ENCODE measurements at regions not wholly inside any gene's neighbourhood (a gene's known extent, or its start where the extent isn't known, plus 50 kb on each side); places are given as distances from the start of the nearest gene placed in this dataset.

- H3K27ac Mint-ChIP-seq (ENCODE audit: unreplicated experiment) = no peak overlapping the region
Measured at GRCh38 chr10:23951841-23952240, 257.1 kb upstream of the KIAA1217 start.

GRCh38 chr10:23955456-23956225, 253.3 kb upstream of the KIAA1217 start:
- no peaks in the 10 kb centered on the region for H3K36me3 Mint-ChIP-seq (ENCODE audit: low read depth, unreplicated experiment)
- H3K4me3 ChIP-seq (ENCODE audit: insufficient read depth, low read depth, low read length) = no peak overlapping the region
- H3K4me1 ChIP-seq (ENCODE audit: insufficient read depth, low read length) = no peaks in the 10 kb centered on the region
- H3K9me3 Mint-ChIP-seq (ENCODE audit: unreplicated experiment) = peaks cover 2% of the 10 kb centered on the region
- H3K27ac Mint-ChIP-seq (ENCODE audit: unreplicated experiment) = no peak overlapping the region
- no peaks in the 10 kb centered on the region for H3K36me3 ChIP-seq (ENCODE audit: insufficient read depth, low read length)
- DNase-seq (ENCODE audit: low read depth) (no peak), FAIRE-seq (no peak)
- H3K27me3 ChIP-seq (ENCODE audit: insufficient read depth, low read length) = no peaks in the 10 kb centered on the region
- H4K20me1 ChIP-seq (ENCODE audit: insufficient read depth, low read length) = no peaks in the 10 kb centered on the region
- H3K9me3 ChIP-seq (ENCODE audit: insufficient read depth, low read depth, low read length) = peaks cover 3% of the 10 kb centered on the region
- no peak overlapping the region for H3K4me3 Mint-ChIP-seq (ENCODE audit: unreplicated experiment)
- no peak overlapping the region for H3K4me2 ChIP-seq (ENCODE audit: low read length)
- H3K79me2 ChIP-seq (ENCODE audit: insufficient read depth, low read length) = no peaks in the 10 kb centered on the region
- H3K9ac ChIP-seq (ENCODE audit: low read length) = no peak overlapping the region
- no peaks in the 10 kb centered on the region for H3K4me1 Mint-ChIP-seq (ENCODE audit: low read depth, unreplicated experiment)
- H3K27me3 Mint-ChIP-seq (ENCODE audit: low read depth, unreplicated experiment) = no peaks in the 10 kb centered on the region
- no peak overlapping the region for H3K27ac ChIP-seq (ENCODE audit: low read depth, low read length)
- H2AFZ ChIP-seq (ENCODE audit: low read depth, low read length) = no peak overlapping the region
- TF ChIP-seq, protein P1, sequence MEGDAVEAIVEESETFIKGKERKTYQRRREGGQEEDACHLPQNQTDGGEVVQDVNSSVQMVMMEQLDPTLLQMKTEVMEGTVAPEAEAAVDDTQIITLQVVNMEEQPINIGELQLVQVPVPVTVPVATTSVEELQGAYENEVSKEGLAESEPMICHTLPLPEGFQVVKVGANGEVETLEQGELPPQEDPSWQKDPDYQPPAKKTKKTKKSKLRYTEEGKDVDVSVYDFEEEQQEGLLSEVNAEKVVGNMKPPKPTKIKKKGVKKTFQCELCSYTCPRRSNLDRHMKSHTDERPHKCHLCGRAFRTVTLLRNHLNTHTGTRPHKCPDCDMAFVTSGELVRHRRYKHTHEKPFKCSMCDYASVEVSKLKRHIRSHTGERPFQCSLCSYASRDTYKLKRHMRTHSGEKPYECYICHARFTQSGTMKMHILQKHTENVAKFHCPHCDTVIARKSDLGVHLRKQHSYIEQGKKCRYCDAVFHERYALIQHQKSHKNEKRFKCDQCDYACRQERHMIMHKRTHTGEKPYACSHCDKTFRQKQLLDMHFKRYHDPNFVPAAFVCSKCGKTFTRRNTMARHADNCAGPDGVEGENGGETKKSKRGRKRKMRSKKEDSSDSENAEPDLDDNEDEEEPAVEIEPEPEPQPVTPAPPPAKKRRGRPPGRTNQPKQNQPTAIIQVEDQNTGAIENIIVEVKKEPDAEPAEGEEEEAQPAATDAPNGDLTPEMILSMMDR (IDR thresholded peaks at IDR 0.05; ENCODE audit: insufficient read depth, low read depth, low read length) = no peak
- no peak for TF ChIP-seq EZH2 (IDR thresholded peaks at IDR 0.05; ENCODE audit: insufficient read depth, low read length)

More at GRCh38 chr10:23951841-23952240, 257.1 kb upstream of the KIAA1217 start:
- Histone ChIP-seq H3K4me2 (ENCODE audit: low read length) (no peak overlapping the region), H3K4me3 (ENCODE audit: insufficient read depth, low read depth, low read length) (no peak overlapping the region), H3K9ac (ENCODE audit: low read length) (no peak overlapping the region), H2AFZ (ENCODE audit: low read depth, low read length) (no peak overlapping the region), H4K20me1 (ENCODE audit: insufficient read depth, low read length) (no peaks in the 10 kb centered on the region), H3K27me3 (ENCODE audit: insufficient read depth, low read length) (no peaks in the 10 kb centered on the region), H3K36me3 (ENCODE audit: insufficient read depth, low read length) (no peaks in the 10 kb centered on the region), H3K79me2 (ENCODE audit: insufficient read depth, low read length) (no peaks in the 10 kb centered on the region), H3K4me1 (ENCODE audit: insufficient read depth, low read length) (no peaks in the 10 kb centered on the region), H3K9me3 (ENCODE audit: insufficient read depth, low read depth, low read length) (peaks cover 3% of the 10 kb centered on the region), H3K27ac (ENCODE audit: low read depth, low read length) (no peak overlapping the region)
- DNase-seq (ENCODE audit: low read depth) (no peak), FAIRE-seq (no peak)
- no peak overlapping the region for H3K4me3 Mint-ChIP-seq (ENCODE audit: unreplicated experiment)
- H3K9me3 Mint-ChIP-seq (ENCODE audit: unreplicated experiment) = peaks cover 2% of the 10 kb centered on the region
- H3K27me3 Mint-ChIP-seq (ENCODE audit: low read depth, unreplicated experiment) = no peaks in the 10 kb centered on the region
- H3K36me3 Mint-ChIP-seq (ENCODE audit: low read depth, unreplicated experiment) = no peaks in the 10 kb centered on the region
- H3K4me1 Mint-ChIP-seq (ENCODE audit: low read depth, unreplicated experiment) = no peaks in the 10 kb centered on the region
- TF ChIP-seq, protein P1 (IDR thresholded peaks at IDR 0.05; ENCODE audit: insufficient read depth, low read depth, low read length) = no peak
- no peak for TF ChIP-seq EZH2 (IDR thresholded peaks at IDR 0.05; ENCODE audit: insufficient read depth, low read length)

DNA sequence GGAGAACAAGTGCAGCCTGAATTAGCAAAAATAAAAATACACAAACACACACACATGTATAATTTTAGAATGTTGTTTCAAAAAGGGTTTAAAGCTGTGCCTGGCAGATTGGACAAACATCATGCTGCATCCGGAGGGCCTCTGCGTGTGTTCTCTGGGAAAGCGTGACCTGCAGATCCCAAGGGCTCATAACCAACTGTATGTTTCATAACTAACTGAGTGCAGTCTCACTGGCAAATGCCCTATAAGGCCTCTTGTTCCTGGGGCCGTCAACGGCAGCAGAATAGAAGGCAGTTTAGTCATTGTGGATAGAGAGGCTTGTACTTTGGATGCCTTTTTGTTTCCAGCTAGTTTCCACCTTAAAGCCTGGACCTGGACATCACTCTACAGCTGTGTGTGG, 243.8 kb upstream of the KIAA1217 start:
- Mint-ChIP-seq H3K4me3 (ENCODE audit: unreplicated experiment) (no peak overlapping the region), H3K27ac (ENCODE audit: unreplicated experiment) (no peak overlapping the region), H3K36me3 (ENCODE audit: low read depth, unreplicated experiment) (no peaks in the 10 kb centered on the region), H3K27me3 (ENCODE audit: low read depth, unreplicated experiment) (no peaks in the 10 kb centered on the region), H3K4me1 (ENCODE audit: low read depth, unreplicated experiment) (no peaks in the 10 kb centered on the region), H3K9me3 (ENCODE audit: unreplicated experiment) (no peaks in the 10 kb centered on the region)
- H3K36me3 ChIP-seq (ENCODE audit: insufficient read depth, low read length) = no peaks in the 10 kb centered on the region
- H3K4me1 ChIP-seq (ENCODE audit: insufficient read depth, low read length) = no peaks in the 10 kb centered on the region
- no peak overlapping the region for H3K27ac ChIP-seq (ENCODE audit: low read depth, low read length)
- H3K79me2 ChIP-seq (ENCODE audit: insufficient read depth, low read length) = no peaks in the 10 kb centered on the region
- H3K4me2 ChIP-seq (ENCODE audit: low read length) = no peak overlapping the region
- no peaks in the 10 kb centered on the region for H3K9me3 ChIP-seq (ENCODE audit: insufficient read depth, low read depth, low read length)
- no peaks in the 10 kb centered on the region for H4K20me1 ChIP-seq (ENCODE audit: insufficient read depth, low read length)
- H3K9ac ChIP-seq (ENCODE audit: low read length) = no peak overlapping the region
- H2AFZ ChIP-seq (ENCODE audit: low read depth, low read length) = no peak overlapping the region
- no peak for TF ChIP-seq EZH2 (IDR thresholded peaks at IDR 0.05; ENCODE audit: insufficient read depth, low read length)
- TF ChIP-seq, protein P1 (IDR thresholded peaks at IDR 0.05; ENCODE audit: insufficient read depth, low read depth, low read length) = no peak
- H3K4me3 ChIP-seq (ENCODE audit: insufficient read depth, low read depth, low read length) = no peak overlapping the region
- no peak for FAIRE-seq
- no peak for DNase-seq (ENCODE audit: low read depth)
- no peaks in the 10 kb centered on the region for H3K27me3 ChIP-seq (ENCODE audit: insufficient read depth, low read length)

Data from astrocyte (in vitro differentiated cells and primary cell).